Lung microvascular endothelial cell (primary cell): ENCODE measurements at regions not wholly inside any gene's neighbourhood (a gene's known extent, or its start where the extent isn't known, plus 50 kb on each side); places are given as distances from the start of the nearest gene placed in this dataset.
A peak's percentile ranks its signal among the peaks of the same experiment; 100 is the strongest.
"Not testable (repeated sequence)": the region's sequence is repeated elsewhere in the genome, so short reads cannot be mapped to it uniquely, and the experiment has no call there.

Experiments used
- DNase-seq, 2 donors: peaks; one replicate each; pipeline versions ENCODE4 v3.0.0 to v3.0.0-alpha.2; 2010; ENCODE audit warnings: low read depth in 2 of 2

DNA sequence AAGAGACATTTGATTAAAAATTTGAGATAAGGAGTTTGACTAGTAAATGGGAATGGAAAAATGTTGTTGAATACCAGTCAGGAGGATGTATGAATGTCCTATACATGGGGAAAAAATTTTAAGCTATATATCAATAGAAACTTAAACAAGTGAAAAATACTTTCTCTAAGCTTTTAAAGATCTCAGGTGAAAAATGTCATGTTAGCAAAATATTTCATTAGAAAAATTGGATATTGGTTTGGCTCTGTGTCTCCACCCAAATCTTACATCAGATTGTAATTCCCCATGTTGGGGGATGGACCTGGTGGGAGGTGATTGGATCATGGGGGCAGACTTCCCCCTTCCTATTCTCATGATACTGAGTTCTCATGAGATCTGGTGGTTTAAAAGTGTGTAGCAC lies 279.6 kb upstream of the CADM2 start:
- DNase-seq: no peak

- DNase-seq: no peak
These were observed 278.1 kb upstream of the CADM2 start for GRCh38 chr3:84680700-84681099.

- no peak for DNase-seq
These were observed 275.3 kb upstream of the CADM2 start for GRCh38 chr3:84683493-84683892.

DNA sequence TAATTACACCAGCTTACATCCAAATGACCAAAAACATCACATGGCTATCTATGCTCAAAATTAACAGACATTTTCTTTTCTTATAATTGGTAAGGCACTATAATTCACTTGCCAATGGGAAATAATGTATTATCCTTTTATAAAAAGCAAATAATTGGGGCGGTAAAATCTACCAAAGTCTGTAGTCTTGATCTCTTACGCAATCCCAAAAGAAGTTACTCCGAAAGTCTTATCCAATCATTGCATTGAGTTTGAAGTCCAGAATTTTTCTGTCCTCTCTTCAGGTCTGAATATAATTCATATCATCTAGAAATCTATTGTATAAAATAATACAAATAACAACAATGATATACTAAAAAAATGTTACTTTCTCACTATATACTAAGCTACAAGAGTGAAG lies 273.3 kb upstream of the CADM2 start:
- DNase-seq: no peak

- no peak for DNase-seq
These were observed 266.5 kb upstream of the CADM2 start for GRCh38 chr3:84692261-84692660.

DNA sequence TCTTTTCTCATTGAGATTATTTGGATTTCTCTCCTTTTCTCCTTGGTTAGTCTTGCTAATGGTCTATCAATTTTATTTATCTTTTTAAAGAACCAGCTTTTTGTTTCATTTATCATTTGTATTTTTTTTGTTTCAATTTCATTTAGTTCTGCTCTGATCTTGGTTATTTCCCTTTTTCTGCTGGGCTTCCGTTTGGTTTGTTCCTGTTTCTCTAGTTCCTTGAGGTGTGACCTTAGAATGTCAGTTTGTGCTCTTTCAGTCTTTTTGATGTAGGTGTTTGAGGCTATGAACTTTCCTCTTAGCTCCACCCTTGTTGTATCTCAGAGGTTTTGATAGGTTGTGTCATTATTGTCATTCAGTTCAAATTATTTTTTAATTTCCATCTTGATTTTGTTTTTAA lies 248.5 kb upstream of the CADM2 start:
- DNase-seq: not testable (repeated sequence)

DNA sequence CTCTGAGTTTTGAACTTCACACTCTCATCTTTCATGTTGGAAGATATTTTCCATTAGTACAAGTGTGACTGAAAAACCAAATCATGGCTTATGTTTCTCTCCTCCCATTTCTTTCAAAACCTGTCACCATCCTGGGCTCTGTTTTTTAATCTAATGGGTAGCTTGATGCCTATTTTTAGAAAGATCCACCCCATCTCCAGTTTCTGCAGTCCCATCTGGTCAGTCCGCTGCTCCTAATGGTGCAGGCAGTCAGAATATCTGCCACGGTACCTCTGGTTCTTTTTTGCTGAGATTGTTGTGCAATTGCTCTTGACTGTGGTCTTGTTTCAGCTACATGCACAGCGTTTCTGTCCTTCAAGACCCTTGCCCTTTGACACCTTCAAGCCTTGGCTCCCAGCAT lies 240.9 kb upstream of the CADM2 start:
- no peak for DNase-seq

DNA sequence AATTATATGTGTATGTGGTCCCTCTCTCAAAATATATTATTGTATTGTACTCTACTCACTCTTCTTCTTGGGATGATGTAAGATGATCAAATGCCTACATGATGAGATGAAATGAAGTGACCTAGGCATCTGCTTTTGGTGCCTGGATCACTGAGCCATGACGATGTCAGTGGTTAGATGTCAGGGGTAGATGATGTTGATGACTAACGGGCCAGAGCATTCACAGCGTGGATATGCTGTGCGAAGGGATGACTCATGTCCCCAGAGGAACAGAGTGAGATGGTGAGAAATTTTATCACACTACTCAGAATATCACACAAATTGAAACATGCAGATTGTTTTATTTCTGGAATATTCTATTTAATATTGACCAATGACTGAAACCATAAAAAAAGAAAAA lies 233.9 kb upstream of the CADM2 start:
- peak in 1 of 2 donors; percentile 3 for DNase-seq

DNA sequence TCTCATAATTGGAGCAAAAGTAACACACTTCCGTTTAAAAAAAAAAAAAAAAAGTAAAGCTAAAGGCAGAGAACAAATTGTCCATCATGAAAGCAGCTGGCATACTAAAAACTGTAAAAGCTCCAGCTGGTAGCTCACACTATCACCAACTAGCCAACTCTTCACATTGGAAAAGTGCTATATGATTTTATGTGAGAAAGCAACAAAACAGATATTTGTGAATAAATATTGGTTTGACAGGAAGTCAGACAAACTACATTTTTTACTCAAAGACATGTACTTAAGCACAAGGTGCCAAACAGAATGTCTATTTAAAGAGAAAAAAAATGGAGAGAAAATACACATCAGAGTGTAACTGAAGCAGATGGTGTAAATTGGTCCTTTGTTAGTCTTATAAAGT lies 231.2 kb upstream of the CADM2 start:
- DNase-seq: no peak

DNA sequence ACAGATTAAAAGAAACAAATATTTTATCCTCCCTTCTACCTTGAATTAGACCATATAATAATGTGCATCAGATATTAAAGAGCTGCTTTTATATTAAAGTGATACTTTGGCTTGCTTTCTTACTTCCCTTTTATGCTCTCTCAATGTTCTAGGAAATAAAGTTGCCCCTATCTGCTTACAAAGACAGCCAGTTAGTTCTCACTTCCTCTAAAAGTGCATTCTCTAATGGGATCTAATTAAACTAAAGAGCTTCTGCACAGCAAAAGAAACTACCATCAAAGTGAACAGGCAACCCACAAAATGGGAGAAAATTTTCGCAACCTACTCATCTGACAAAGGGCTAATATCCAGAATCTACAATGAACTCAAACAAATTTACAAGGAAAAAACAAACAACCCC lies 224.1 kb upstream of the CADM2 start:
- DNase-seq: not testable (repeated sequence)

DNA sequence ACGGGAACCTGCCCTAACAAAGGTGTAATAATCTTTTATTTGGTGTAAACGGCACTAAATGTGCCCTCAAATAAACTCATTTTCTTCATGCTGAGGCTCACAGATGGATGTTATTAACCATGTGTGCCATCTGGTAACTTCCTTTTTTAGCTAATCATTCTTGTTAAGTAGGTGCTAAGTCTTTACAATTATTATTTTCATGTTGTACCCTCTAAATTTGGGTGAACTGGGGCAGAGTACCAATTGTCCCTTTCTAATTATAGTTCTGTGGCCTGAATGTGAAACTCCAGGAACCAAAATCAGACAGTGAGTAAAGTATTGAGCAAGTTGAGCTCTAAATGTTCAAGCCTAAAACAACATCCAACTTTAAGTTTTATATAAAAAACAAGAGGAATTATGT lies 220.7 kb upstream of the CADM2 start:
- DNase-seq: no peak

DNA sequence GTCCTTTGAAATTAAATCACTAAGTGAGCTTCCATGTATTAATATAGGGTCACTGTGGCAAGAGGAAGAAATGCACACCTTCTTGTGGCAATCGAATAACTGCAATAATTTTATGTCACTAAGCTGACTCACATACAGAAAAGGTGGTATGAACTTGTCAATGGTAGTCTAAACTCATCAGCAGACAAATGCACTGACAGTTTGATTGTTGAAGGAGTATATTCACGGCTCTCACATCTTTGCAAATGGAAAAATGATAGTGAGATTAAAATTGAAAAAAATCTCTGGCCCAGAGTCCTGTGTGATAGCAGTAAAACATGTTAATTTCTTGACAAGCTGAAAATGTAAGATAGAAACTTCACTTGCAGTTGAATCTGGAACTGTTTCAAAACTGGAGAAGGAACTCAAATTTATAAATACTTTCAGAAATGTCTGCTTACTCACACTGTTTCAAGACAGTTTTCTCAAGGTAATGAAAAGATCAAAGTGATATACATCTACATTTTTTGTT lies 215.8 kb upstream of the CADM2 start:
- no peak for DNase-seq

- no peak for DNase-seq
These were observed 214.7 kb upstream of the CADM2 start for GRCh38 chr3:84744130-84744529.

- DNase-seq: no peak
These were observed 202.9 kb upstream of the CADM2 start for GRCh38 chr3:84755860-84756259.

DNA sequence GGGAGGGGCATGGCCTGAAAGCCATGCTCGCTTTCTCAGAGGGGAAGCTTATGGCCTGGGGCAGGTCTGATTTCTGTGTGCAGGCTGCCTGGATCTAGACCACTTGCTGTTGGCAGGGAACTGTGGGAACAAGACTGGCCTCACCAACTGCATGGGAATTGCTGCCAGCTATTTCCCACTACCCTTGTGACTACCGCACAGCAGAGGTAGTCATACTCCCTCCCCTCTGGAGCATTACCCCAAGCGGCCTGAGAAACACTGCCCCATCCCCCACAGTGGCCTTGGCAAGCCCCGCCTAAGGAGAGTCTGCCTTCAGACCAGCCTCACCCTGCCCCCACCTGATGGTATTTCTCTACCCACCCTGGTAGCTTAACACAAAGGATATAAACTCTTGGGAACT lies 199.4 kb upstream of the CADM2 start:
- no peak for DNase-seq

DNA sequence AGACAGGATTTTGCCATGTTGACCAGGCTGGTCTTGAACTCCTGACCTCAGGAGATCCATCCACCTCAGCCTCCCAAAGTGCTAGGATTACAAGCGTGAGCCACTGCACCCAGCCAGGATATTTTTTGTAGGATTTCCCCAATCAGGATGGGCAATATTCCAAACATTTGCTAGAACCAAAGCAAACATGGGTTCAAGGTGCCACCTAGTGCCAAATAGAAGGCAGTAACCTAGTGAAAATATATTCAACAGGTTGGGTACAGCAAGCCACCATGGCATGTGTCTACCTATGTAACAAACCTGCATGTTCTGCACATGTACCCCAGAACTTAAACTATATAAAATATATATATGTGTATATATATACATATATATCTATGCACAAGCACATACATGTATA lies 185.9 kb upstream of the CADM2 start:
- DNase-seq: no peak

DNA sequence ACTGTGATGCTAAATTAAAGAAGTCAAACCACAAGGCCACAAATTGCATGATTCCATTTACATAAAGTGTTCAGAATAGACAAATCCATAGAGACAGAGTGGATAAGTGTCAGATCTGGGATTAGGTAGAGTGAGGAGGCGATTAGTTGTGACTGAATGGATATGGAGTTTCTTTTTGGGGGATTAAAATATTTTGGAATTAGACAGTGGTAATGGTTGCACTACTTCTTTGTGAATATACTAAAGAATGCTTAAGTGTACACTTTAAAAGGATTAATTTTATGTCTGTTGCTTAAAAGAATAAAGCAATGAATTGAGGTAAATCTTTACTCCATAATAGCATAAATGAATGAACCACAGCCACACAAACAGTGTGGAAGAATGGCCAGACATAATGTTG lies 175.5 kb upstream of the CADM2 start:
- no peak for DNase-seq

GRCh38 chr3:84789961-84790360 lies 168.8 kb upstream of the CADM2 start:
- no peak for DNase-seq

DNA sequence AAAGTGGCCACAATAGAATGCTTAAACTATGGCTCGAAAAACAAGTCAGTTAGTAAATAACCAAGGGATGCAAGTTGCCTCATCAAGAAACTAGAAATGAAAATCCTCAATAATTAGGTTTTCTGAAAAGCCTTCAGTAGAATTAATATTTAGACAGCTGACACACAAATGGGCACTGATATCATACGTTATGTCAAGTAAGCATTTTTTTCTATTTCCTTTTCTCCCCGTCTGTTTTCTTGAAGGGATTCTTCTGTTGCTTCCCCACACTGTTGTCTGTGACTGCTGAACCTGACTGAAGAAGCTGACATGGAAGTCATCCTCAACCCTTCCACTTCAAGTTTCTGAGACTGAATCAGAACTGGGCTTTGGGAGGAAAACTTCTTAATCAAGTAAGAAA lies 151.8 kb upstream of the CADM2 start:
- DNase-seq: no peak

DNA sequence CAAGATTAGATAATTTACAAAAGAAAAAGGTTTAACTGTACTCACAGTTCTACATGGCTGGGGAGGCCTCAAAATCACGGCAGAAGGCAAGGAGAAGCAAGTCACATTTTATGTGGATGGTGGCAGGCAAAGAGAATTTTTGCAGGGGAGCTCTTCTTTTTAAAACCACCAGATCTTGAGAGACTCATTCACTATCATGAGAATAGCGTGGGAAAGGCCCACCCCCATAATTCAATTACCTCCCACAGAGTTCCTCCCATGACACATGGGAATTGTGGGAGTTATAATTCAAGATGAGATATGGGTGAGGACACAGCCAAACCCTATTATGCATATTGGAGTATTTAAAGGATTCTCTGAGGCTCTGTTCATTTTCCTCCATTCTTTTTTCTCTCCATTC lies 138.7 kb upstream of the CADM2 start:
- DNase-seq: no peak

DNA sequence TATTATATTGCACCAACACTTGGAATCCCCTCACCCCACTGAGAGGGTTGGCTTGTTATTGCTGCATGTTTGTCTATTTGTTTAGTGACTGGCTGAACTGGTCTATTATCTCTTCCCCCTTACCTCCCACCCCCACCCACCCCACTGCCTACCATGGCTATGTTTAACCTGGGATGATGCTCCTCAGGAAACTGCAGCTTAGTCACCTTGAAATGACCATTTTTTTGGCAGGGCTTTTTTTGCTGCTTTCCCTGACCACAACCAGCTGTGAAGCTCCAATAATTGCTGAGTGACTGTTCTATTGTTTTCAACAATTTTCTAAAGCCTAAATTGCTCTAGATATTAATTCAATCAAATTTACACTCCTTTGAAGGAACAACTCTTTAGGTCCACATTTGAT lies 137.9 kb upstream of the CADM2 start:
- no peak for DNase-seq

GRCh38 chr3:84825817-84826216 lies 133.0 kb upstream of the CADM2 start:
- no peak for DNase-seq

- no peak for DNase-seq
These were observed 128.3 kb upstream of the CADM2 start for GRCh38 chr3:84830476-84830875.

DNA sequence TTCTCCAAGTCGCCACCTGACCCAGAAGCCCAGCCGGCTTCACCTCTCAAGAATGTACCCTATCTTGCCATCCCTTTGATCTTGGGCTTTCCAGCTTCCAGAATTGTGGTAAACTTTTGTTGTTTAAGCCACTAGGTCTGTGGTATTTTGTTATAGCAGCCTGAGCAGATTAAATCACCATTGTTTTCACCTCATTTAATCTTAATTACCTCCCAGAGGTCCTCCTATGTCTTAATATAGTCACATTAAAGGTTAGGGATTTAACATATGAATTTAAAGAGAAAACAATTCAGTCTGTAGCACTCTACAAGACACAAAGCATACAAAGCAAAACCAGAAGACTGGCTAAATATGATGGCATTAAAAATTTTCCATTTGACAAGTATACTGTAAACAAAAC lies 123.4 kb upstream of the CADM2 start:
- DNase-seq: no peak

- DNase-seq: no peak
These were observed 121.8 kb upstream of the CADM2 start for GRCh38 chr3:84836961-84837360.
